Activated CD8-positive, alpha-beta memory T cell treated with anti-CD3 and anti-CD28 coated beads, Interleukin-2, amount 50 U/mL, for 48 hours (primary cell): ENCODE measurements at regions not wholly inside any gene's neighbourhood (a gene's known extent, or its start where the extent isn't known, plus 50 kb on each side); places are given as distances from the start of the nearest gene placed in this dataset.

ENCODE experiments used
- DNase-seq: peaks from one replicate; pipeline ENCODE4 v3.0.0-alpha.2; 2020

- DNase-seq: no peak
Observed at GRCh38 chr9:117480729-117481128, 65.9 kb upstream of the ASTN2 start.

DNA sequence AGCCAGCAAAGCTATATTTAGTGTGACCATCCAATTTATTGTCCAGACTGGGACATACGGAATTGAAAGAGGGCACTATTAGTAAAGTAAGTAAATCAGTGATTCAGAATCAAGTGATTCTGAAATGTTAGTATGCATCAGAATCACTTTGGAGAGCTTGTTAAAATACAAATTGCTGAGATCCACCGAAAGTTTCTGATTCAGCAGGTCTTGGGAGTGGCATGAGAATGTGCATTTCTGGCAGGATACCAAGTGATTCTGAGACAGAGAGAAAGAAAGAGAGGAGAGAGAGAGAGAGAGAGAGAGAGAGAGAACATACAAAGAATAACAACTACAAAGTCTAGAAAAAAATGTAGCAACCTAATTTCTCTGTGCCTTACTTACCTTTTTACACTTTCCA is 65.4 kb upstream of the ASTN2 start:
- DNase-seq: no peak

- no peak for DNase-seq
Observed at GRCh38 chr9:117473293-117473692, 58.4 kb upstream of the ASTN2 start.

GRCh38 chr9:117470902-117471301 is 56.0 kb upstream of the ASTN2 start:
- no peak for DNase-seq

DNA sequence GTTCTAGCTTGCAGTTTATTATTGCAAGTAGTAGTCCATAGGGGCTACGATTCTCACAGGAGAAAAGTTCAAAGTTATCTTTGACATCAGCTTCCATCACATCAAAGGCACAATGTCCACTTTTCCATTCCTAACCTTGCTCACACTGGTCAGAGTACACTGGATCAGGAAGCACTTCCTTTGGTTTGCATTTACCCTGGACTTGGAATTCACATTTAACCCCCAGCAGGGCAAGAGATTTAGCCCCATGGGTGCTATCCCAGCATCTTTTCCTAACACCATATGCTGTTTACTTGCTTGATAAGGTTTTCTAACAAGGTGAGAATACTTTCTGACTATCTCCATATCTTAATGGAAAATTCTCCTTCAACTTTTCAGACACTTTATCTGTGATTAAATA is 55.6 kb upstream of the ASTN2 start:
- no peak for DNase-seq

DNA sequence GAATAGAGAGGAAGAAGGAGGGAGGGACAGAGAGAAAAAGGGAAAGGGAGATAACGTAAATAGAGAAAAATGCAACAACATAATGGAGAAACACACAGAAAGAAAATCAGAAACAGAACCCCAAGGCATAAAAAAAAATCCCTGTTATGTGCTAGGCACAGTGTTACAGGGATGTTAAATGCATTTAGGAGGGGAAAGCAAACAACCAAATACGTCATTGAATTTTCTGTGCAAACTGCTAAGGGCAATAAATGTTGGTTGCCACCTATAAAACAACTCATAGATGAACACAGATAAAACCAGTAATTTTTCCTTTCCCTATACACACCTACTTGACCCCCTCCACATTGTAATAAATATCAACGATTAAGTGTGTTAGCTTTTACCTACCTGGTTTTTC is 51.3 kb upstream of the ASTN2 start:
- DNase-seq: no peak

- DNase-seq: no peak
Observed at GRCh38 chr9:117465706-117466105, 50.8 kb upstream of the ASTN2 start.

GRCh38 chr9:117464941-117465616 is 50.2 kb upstream of the ASTN2 start:
- no peak for DNase-seq
